Gastrocnemius medialis (tissue), 4 donors: ENCODE measurements at regions not wholly inside any gene's neighbourhood (a gene's known extent, or its start where the extent isn't known, plus 50 kb on each side); places are given as distances from the start of the nearest gene placed in this dataset.

Experiments
- CTCF ChIP-seq, 5 experiments: fragments of 450-650 bp in 3 of 5; fragments of 200-600 bp in 2 of 5; sonication (generic) in 2 of 5; IDR thresholded peaks in 4 of 5; conservative IDR thresholded peaks in 1 of 5; 1 replicate in 4 of 5; 2 replicates in 1 of 5; pipeline ENCODE4 v1.5.1; 2016 to 2019; ENCODE audit warnings: antibody characterized with exemption in 5 of 5, mild to moderate bottlenecking in 3 of 5, moderate library complexity in 3 of 5
- POLR2A ChIP-seq, 2 donors: fragments of 450-650 bp; IDR thresholded peaks; one replicate each; pipeline ENCODE4 v1.6.1; 2017; ENCODE audit warnings: antibody characterized with exemption in 2 of 2, mild to moderate bottlenecking in 2 of 2, moderate library complexity in 2 of 2

GRCh38 chr5:41598011-41598410 lies 87.6 kb upstream of the PLCXD3 start:
- TF ChIP-seq CTCF (IDR thresholded peaks at IDR 0.05 in 4 of 5, conservative IDR thresholded peaks at IDR 0.05 in 1 of 5) (no peak), POLR2A (IDR thresholded peaks at IDR 0.05) (no peak)
